C1 segment of cervical spinal cord (tissue), 14 donors: ENCODE measurements at regions not wholly inside any gene's neighbourhood (a gene's known extent, or its start where the extent isn't known, plus 50 kb on each side); places are given as distances from the start of the nearest gene placed in this dataset.

ENCODE experiments used
- DNase-seq, 14 donors: peaks; one replicate each; lab custom pipeline; 2025; lab: John Stamatoyannopoulos, UW

- peak in 2 of 14 donors; percentile 40 to 60 for DNase-seq
Measured at GRCh38 chr2:134119117-134119712, 134.7 kb upstream of the MGAT5 start.

GRCh38 chr2:134119713-134120405 is 134.0 kb upstream of the MGAT5 start:
- peak; percentile 55 to 92 (median 86) for DNase-seq

- peak in 2 of 14 donors; percentile 64 to 69 for DNase-seq
Measured at GRCh38 chr2:134120406-134120732, 133.5 kb upstream of the MGAT5 start.

GRCh38 chr2:134120733-134121630 is 132.9 kb upstream of the MGAT5 start:
- peak in 11 of 14 donors; percentile 16 to 78 (median 51) for DNase-seq

GRCh38 chr2:134122610-134123009 is 131.3 kb upstream of the MGAT5 start:
- DNase-seq = peak in 1 of 14 donors; percentile 28

- no peak for DNase-seq
Measured at GRCh38 chr2:134123332-134123731, 130.5 kb upstream of the MGAT5 start.

GRCh38 chr2:134124047-134124753 is 129.7 kb upstream of the MGAT5 start:
- DNase-seq = no peak

GRCh38 chr2:134127496-134127895 is 126.4 kb upstream of the MGAT5 start:
- DNase-seq = no peak

- DNase-seq = no peak
Measured at GRCh38 chr2:134128746-134129145, 125.1 kb upstream of the MGAT5 start.

- DNase-seq = no peak
Measured at GRCh38 chr2:134129900-134130537, 123.9 kb upstream of the MGAT5 start.

GRCh38 chr2:134131681-134132489 is 122.0 kb upstream of the MGAT5 start:
- no peak for DNase-seq

GRCh38 chr2:134132490-134132857 is 121.4 kb upstream of the MGAT5 start:
- DNase-seq = no peak

GRCh38 chr2:134133622-134134312 is 120.1 kb upstream of the MGAT5 start:
- DNase-seq = no peak

GRCh38 chr2:134134313-134134706 is 119.6 kb upstream of the MGAT5 start:
- DNase-seq = no peak

GRCh38 chr2:134134827-134135226 is 119.0 kb upstream of the MGAT5 start:
- no peak for DNase-seq

- no peak for DNase-seq
Measured at GRCh38 chr2:134135793-134136192, 118.1 kb upstream of the MGAT5 start.

GRCh38 chr2:134136731-134137130 is 117.1 kb upstream of the MGAT5 start:
- no peak for DNase-seq

GRCh38 chr2:134137182-134137611 is 116.7 kb upstream of the MGAT5 start:
- peak in 2 of 14 donors; percentile 28 to 36 for DNase-seq

GRCh38 chr2:134138115-134138514 is 115.8 kb upstream of the MGAT5 start:
- no peak for DNase-seq

GRCh38 chr2:134139611-134140010 is 114.3 kb upstream of the MGAT5 start:
- DNase-seq = no peak
